MM.1S (cell line): ENCODE measurements at regions not wholly inside any gene's neighbourhood (a gene's known extent, or its start where the extent isn't known, plus 50 kb on each side); places are given as distances from the start of the nearest gene placed in this dataset.

Experiments used
- DNase-seq: peaks from one replicate; pipeline ENCODE4 v3.0.0-alpha.2; 2015
- H2AFZ ChIP-seq: fragments of 300-600 bp; sonication (generic); 2 replicates; pipeline ENCODE4 v1.6.0; 2016; ENCODE audit warnings: antibody characterized with exemption, low read length
- H3F3A ChIP-seq: fragments of 300-600 bp; sonication (generic); 2 replicates; pipeline ENCODE4 v1.6.1; 2016; ENCODE audit warnings: mild to moderate bottlenecking, antibody characterized with exemption, low read length, moderate library complexity, mixed read lengths; ENCODE audit not compliant: insufficient read depth
- H3K27ac ChIP-seq: fragments of 300-600 bp; sonication (generic); 2 replicates; pipeline ENCODE4 v1.5.1; 2016; ENCODE audit warnings: mild to moderate bottlenecking, low read length
- H3K27me3 ChIP-seq: fragments of 300-600 bp; sonication (generic); replicated peaks from 2 replicates; pipeline ENCODE4 v1.6.0; 2016; ENCODE audit warnings: low read length; ENCODE audit not compliant: insufficient read depth
- H3K36me3 ChIP-seq: fragments of 300-600 bp; sonication (generic); replicated peaks from 2 replicates; pipeline ENCODE4 v1.6.1; 2016; ENCODE audit warnings: mild to moderate bottlenecking, low read length, mixed read lengths; ENCODE audit not compliant: insufficient read depth
- H3K4me1 ChIP-seq: fragments of 300-600 bp; sonication (generic); 2 replicates; pipeline ENCODE4 v1.6.1; 2016; ENCODE audit warnings: low read length, mixed read lengths
- H3K4me2 ChIP-seq: fragments of 300-600 bp; sonication (generic); 2 replicates; pipeline ENCODE4 v1.6.0; 2016; ENCODE audit warnings: low read depth, low read length
- H3K4me3 ChIP-seq: fragments of 300-600 bp; sonication (generic); 2 replicates; pipeline ENCODE4 v1.5.1; 2016; ENCODE audit warnings: low read length, mixed read lengths
- H3K79me2 ChIP-seq: fragments of 300-600 bp; sonication (generic); 2 replicates; pipeline ENCODE4 v1.6.1; 2016; ENCODE audit warnings: mixed run types, low read length, mixed read lengths
- H3K9ac ChIP-seq: fragments of 300-600 bp; sonication (generic); 2 replicates; pipeline ENCODE4 v1.6.1; 2016; ENCODE audit warnings: low read length, mixed read lengths
- H3K9me2 ChIP-seq: fragments of 300-600 bp; sonication (generic); replicated peaks from 2 replicates; pipeline ENCODE4 v1.6.1; 2016; ENCODE audit warnings: mild to moderate bottlenecking, low read length, mixed read lengths; ENCODE audit not compliant: insufficient read depth
- H3K9me3 ChIP-seq: fragments of 300-600 bp; sonication (generic); replicated peaks from 2 replicates; pipeline ENCODE4 v1.6.1; 2016; ENCODE audit warnings: mild to moderate bottlenecking, low read length, mixed read lengths; ENCODE audit not compliant: insufficient read depth
- H4K20me1 ChIP-seq: fragments of 300-600 bp; sonication (generic); 2 replicates; pipeline ENCODE4 v1.6.1; 2016; ENCODE audit warnings: mild to moderate bottlenecking, low read length, moderate library complexity, mixed read lengths; ENCODE audit not compliant: insufficient read depth
- CTCF ChIP-seq: fragments of 300-600 bp; sonication (generic); IDR thresholded peaks from 2 replicates; pipeline ENCODE4 v1.5.1; 2016; ENCODE audit warnings: antibody characterized with exemption, low read length, mixed read lengths
- EZH2 ChIP-seq: fragments of 300-600 bp; sonication (generic); optimal IDR thresholded peaks from 2 replicates; pipeline ENCODE3; 2017; ENCODE audit warnings: low read depth, mild to moderate bottlenecking, antibody characterized with exemption, low read length, mixed read lengths
- EZH2phosphoT487 ChIP-seq: fragments of 300-600 bp; sonication (generic); IDR thresholded peaks from 2 replicates; pipeline ENCODE4 v1.6.1; 2018; ENCODE audit warnings: antibody characterized with exemption, low read length

GRCh38 chr11:112617977-112618826 is 343.0 kb upstream of the NCAM1 start:
- no peak for TF ChIP-seq EZH2phosphoT487
- TF ChIP-seq CTCF = no peak
- TF ChIP-seq EZH2 = no peak
- H3K9me2 ChIP-seq = no peaks in the 10 kb centered on the region
- H3K79me2 ChIP-seq = no peaks in the 10 kb centered on the region
- H3K4me3 ChIP-seq = no peak overlapping the region
- H3K27ac ChIP-seq = no peak overlapping the region
- H3F3A ChIP-seq = no peaks in the 10 kb centered on the region
- no peak for DNase-seq
- no peaks in the 10 kb centered on the region for H3K27me3 ChIP-seq
- no peaks in the 10 kb centered on the region for H3K36me3 ChIP-seq
- no peaks in the 10 kb centered on the region for H3K4me1 ChIP-seq
- H3K9ac ChIP-seq = no peak overlapping the region
- H3K4me2 ChIP-seq = no peak overlapping the region
- no peaks in the 10 kb centered on the region for H3K9me3 ChIP-seq
- no peaks in the 10 kb centered on the region for H4K20me1 ChIP-seq
- no peak overlapping the region for H2AFZ ChIP-seq

- Histone ChIP-seq H3K4me2 (no peak overlapping the region), H3K4me3 (no peak overlapping the region), H3K36me3 (no peaks in the 10 kb centered on the region), H3K9me3 (no peaks in the 10 kb centered on the region), H3K27me3 (no peaks in the 10 kb centered on the region), H4K20me1 (no peaks in the 10 kb centered on the region), H3K4me1 (no peaks in the 10 kb centered on the region), H3K9me2 (no peaks in the 10 kb centered on the region), H3K27ac (no peak overlapping the region), H2AFZ (no peak overlapping the region), H3K79me2 (no peaks in the 10 kb centered on the region), H3F3A (no peaks in the 10 kb centered on the region), H3K9ac (no peak overlapping the region)
- no peak for DNase-seq
- TF ChIP-seq EZH2 (no peak), EZH2phosphoT487 (no peak), CTCF (no peak)
These were observed 342.1 kb upstream of the NCAM1 start for GRCh38 chr11:112619106-112619505.

GRCh38 chr11:112620621-112621394 is 340.4 kb upstream of the NCAM1 start:
- DNase-seq = no peak
- Histone ChIP-seq H2AFZ (no peak overlapping the region), H3K4me2 (no peak overlapping the region), H3K79me2 (no peaks in the 10 kb centered on the region), H3K9me2 (no peaks in the 10 kb centered on the region), H3K36me3 (no peaks in the 10 kb centered on the region), H3K4me3 (no peak overlapping the region), H3K4me1 (no peaks in the 10 kb centered on the region), H3K9me3 (no peaks in the 10 kb centered on the region), H3K27ac (no peak overlapping the region), H3F3A (no peaks in the 10 kb centered on the region), H4K20me1 (no peaks in the 10 kb centered on the region), H3K27me3 (no peaks in the 10 kb centered on the region), H3K9ac (no peak overlapping the region)
- no peak for TF ChIP-seq EZH2
- TF ChIP-seq EZH2phosphoT487 = no peak
- TF ChIP-seq CTCF = no peak
